ENCODE measurements at regions not wholly inside any gene's neighbourhood (a gene's known extent, or its start where the extent isn't known, plus 50 kb on each side); places are given as distances from the start of the nearest gene placed in this dataset.

DNA sequence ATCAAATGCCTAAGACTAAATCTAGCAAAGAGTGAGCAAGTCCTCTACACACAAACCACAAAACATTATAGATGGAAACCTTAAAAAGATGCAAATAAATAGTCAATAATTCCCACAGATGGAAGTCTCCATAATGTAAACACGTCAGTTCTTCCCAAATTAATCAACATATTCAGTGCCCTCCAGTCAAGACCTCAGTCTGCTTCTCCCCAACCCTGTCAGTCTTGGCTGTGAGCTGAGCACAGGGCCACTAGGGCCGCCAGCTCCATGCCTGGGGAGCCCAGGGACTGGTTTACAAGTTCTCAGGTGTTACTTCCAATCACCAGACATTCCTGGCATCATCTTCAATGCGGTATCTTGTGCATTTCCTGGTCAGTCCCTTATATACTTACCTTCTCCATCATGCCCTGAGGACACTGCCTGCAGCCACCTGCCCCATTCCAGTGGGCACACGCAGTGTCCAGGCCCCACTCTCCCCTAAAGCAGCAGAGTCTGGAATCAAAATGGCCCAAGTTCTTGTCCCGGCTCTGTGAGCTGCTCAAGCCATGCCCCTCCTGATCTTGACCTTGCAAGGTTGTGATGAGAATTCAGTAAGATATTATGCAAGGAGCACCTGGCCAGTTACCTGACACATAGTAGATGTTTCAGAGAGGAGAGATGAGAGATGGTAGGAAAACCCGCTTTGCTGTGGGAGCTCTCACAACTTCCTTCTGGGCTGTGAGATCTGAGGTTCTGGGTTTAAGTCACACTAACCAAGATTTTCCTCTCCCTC lies 207.9 kb upstream of the RAB6C start:
- DNase-seq: no peak

DNA sequence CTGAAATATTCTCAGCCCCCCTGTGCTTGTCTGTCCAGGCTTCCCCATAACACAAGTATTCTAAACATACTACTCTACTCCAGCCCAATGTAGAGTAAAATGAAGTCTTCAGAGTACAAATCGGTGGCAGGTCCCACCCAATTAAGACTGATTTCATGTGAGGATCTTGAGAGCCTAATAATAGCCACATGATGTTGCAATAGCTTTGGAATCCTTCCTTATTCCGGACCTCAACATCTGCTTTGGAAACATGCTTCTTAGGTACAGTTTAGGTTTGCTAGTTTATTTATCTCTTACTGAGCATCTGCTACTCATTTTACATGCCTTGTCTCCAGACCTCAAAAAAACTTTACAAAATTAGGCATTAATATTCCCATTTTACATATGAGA lies 207.3 kb upstream of the RAB6C start:
- DNase-seq: peak; percentile 10

DNA sequence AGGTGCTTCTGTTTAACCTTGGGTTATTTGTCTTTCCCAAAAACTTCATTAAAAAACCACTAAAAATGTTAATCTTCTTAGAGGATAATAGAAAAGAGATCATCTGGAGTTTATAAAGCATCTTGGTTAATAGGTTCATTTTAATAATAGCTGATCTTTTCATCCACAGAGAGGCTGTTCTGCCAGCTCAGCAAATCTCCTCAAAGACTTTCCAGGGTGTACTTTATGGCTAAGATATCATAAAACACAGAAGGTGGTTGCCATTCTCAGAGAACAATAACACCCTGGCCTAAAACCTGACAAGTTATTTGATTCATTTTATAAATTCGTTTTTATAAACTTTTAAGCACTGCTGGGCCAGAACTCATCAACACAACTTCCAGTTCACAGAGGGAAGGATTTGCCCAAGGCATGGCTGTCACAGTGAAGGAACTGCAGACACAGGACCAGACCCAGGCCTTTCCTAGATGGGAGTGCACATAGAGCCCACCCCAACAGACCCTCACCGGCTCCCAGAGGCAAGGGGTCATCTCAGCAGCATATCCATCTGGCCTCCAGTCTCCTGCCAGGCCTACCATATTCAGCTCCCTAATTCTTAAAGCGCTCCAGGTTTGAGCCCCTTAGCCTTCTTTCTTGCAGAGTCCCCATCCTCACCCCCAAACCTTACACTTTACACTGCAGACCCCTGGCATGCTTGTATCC lies 203.4 kb upstream of the RAB6C start:
- DNase-seq: no peak

DNA sequence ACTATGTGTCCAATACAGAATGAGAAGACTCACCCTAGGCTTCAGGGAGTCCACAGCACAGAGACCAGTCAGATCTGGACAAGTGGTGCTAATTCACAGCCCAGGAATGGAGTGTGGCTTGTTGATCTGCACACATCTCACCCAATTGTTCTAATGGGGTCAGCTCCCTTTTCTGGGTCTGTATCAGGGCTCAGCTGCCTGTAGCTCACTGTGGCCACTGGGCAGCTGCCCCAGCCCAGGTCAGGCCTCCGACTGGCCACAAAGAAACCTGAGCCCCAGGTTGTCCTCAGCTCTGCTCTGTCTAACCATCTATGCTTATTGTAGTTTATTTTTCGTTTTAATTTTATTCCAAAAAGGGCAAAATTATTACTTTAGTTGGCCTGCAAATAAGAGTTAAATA lies 202.3 kb upstream of the RAB6C start:
- DNase-seq: no peak

- DNase-seq: no peak
Measured at GRCh38 chr2:129777762-129778583, 201.5 kb upstream of the RAB6C start.

- DNase-seq: no peak
Measured at GRCh38 chr2:129778584-129778877, 200.9 kb upstream of the RAB6C start.

DNA sequence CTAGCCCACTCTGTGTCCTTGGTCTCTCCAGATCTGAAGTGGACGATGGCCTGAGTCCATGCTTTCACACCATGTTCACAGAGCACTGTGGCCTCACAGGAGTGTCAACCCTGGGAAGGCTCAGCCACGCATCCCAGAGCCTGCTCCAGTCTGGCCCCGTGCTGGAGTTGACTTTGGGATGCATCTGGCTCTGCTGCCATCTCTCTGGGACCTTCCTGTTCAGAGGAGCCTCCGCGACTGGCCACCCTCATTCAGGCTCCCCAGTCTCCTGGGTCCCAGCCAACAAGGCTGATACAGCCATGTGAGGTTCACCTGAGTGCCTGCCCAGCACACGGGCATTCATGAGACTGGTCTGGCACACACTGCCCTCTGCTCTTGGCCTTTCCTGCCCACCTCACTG lies 199.7 kb upstream of the RAB6C start:
- DNase-seq: no peak

- no peak for DNase-seq
Measured at GRCh38 chr2:129780316-129781270, 198.9 kb upstream of the RAB6C start.

- DNase-seq: no peak
Measured at GRCh38 chr2:129781749-129782632, 197.5 kb upstream of the RAB6C start.

GRCh38 chr2:129782633-129782990 lies 196.9 kb upstream of the RAB6C start:
- no peak for DNase-seq

- no peak for DNase-seq
Measured at GRCh38 chr2:129784486-129784885, 195.0 kb upstream of the RAB6C start.

GRCh38 chr2:129791712-129792111 lies 187.8 kb upstream of the RAB6C start:
- DNase-seq: no peak

GRCh38 chr2:129793431-129793902 lies 186.0 kb upstream of the RAB6C start:
- DNase-seq: no peak

GRCh38 chr2:129794116-129794515 lies 185.3 kb upstream of the RAB6C start:
- no peak for DNase-seq

- DNase-seq: no peak
Measured at GRCh38 chr2:129794540-129794939, 184.9 kb upstream of the RAB6C start.

DNA sequence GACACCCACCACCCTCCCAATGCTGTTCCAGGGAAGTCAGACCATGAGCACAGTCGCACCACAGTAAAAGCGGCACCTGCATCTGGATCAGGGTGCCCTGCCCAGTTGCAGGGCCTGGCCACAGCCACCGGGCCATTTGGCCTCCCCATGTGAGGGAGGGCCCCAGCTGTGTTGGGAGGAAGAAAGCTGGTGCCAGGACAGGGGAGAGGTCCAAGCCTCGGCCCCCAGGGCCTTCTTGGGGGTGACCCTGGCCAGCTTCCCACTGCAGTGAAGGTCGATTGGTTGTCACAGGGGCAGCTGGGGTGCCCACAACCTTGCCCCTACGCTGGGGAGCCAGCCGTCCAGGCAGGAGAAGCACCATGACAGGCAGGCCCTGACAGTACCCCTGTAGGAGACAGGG lies 183.2 kb upstream of the RAB6C start:
- DNase-seq: no peak

DNA sequence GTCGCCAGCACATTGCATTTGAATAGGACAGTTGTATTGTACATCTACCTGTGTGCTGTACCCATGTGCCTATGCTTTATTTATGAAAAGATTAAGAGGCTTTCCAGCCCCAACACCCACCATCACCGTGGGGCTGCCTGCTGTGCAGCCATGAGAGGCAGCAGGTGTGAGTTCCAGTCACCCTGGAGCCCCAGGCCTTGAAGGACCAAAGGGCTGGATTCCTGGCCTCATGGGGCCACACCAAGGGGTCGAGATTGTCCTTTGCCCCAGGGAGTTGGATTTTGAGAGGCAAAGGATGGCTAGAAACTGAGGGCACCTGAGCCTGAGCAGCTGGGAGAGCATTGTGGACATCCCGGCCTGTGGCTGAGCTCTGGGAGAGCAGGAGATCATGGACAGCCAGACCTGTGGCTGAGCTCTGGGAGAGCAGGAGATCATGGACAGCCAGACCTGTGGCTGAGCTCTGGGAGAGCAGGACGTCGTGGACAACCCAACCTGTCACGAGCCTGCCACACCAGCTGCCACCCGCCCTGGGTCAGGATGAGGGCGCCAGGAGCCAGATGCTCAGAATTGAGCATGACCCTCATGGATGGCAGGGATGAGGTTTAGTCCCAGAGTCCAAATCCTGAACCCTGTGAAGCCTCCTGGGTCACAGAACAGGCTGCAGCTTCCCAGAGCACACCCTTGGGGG lies 182.5 kb upstream of the RAB6C start:
- no peak for DNase-seq

DNA sequence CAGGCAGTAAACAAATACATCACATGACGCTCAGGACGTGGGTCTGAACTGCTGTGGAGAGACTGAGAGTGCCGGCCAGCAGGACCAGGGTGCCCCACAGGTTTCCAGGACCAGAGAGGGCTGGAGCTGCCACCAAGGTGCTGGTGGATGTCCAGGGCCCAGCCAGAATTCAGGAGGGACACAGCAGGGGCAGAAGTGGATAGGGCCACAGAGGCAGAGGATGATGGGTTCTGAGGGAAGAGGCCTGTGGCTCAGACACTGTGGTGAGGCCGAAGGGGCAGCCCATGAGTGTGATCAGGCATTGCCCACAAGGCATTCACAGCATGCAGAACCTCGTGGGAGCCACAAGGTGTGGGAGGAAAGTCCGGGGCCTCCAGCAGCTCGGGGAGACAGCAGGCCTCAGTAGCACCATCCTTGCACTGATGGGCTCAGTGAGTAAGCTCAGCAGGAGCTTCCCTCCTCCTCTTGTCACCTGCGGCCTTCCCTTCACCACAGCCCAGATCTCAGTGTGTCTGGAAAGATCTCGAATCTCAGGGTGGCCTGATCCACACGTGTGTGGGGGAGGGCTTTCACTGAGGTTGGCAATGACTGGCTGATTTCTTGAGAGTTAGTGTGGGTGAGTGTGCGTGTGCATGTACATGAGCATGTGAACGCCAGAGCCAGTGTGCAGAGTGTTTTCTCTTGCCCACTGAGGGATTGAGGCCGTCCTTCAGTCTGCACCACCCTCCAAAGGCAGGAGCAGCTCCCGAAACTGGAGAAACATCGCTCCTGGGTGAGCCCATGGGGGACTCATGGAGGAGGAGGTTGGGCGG lies 181.8 kb upstream of the RAB6C start:
- DNase-seq: no peak

- DNase-seq: no peak
Measured at GRCh38 chr2:129798301-129798581, 181.2 kb upstream of the RAB6C start.

- DNase-seq: no peak
Measured at GRCh38 chr2:129798626-129799025, 180.8 kb upstream of the RAB6C start.
